ENCODE measurements at regions not wholly inside any gene's neighbourhood (a gene's known extent, or its start where the extent isn't known, plus 50 kb on each side); places are given as distances from the start of the nearest gene placed in this dataset.
"Not testable (repeated sequence)": the region's sequence is repeated elsewhere in the genome, so short reads cannot be mapped to it uniquely, and the experiment has no call there.

DNA sequence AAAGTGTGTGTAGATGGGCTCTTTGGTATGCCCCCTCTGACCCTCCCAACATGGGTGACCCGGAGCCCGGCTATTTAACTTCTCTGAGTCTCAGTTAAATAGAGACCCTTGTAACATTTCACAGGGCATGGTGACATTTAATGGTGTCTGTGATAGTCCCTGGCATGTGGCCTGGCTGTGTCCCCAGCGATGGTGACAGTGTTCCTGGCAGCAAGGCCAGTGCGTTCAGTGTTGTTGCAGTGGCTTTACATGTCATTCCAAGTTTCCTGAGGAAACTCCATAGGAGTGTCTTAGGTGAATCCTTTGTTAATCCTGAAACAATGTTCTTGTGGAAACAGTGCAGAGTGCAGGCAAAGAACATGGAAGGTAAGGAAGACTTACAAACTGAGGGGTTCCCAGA, 137.0 kb downstream of the RAMP3 start:
- Histone ChIP-seq H3K36me3 (no peaks in the 10 kb centered on the region), H3K9me3 (no peaks in the 10 kb centered on the region), H3K27me3 (peaks cover 0 to 7% (median 0%) of the 10 kb centered on the region in 4 donors), H3K27ac (no peak overlapping the region), H3K4me3 (no peak overlapping the region), H3K4me1 (no peaks in the 10 kb centered on the region)
- DNase-seq: no peak
- 77 to 82% methylated on average over 4 of the region's 4 CpGs for WGBS, 2 donors
- intact Hi-C loops (cut with DNase I): no loop called here
- TF ChIP-seq, protein P1, sequence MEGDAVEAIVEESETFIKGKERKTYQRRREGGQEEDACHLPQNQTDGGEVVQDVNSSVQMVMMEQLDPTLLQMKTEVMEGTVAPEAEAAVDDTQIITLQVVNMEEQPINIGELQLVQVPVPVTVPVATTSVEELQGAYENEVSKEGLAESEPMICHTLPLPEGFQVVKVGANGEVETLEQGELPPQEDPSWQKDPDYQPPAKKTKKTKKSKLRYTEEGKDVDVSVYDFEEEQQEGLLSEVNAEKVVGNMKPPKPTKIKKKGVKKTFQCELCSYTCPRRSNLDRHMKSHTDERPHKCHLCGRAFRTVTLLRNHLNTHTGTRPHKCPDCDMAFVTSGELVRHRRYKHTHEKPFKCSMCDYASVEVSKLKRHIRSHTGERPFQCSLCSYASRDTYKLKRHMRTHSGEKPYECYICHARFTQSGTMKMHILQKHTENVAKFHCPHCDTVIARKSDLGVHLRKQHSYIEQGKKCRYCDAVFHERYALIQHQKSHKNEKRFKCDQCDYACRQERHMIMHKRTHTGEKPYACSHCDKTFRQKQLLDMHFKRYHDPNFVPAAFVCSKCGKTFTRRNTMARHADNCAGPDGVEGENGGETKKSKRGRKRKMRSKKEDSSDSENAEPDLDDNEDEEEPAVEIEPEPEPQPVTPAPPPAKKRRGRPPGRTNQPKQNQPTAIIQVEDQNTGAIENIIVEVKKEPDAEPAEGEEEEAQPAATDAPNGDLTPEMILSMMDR (IDR thresholded peaks at IDR 0.05): no peak
- no peak for TF ChIP-seq POLR2A (IDR thresholded peaks at IDR 0.05)

DNA sequence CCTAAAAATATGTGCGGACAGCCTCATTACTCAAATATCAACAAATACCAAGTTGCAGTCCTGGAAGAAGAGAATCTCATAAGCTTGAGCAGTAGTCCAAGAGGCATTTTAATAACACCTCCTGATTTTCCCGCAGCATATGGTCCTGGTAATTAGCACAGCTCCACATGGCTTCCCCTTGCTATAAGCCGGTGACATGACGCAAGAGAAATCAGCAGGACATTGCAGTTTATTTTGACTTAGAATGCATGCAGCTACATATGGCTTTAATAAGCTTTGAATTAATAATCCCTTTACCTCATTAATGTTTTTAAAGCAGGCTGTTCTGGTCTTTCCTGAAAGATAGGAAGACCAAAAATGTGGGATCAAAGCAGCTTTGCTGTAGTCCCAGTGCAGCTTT, 137.6 kb downstream of the RAMP3 start:
- DNase-seq: no peak
- 82 to 83% methylated on average over 4 of the region's 4 CpGs for WGBS, 2 donors

DNA sequence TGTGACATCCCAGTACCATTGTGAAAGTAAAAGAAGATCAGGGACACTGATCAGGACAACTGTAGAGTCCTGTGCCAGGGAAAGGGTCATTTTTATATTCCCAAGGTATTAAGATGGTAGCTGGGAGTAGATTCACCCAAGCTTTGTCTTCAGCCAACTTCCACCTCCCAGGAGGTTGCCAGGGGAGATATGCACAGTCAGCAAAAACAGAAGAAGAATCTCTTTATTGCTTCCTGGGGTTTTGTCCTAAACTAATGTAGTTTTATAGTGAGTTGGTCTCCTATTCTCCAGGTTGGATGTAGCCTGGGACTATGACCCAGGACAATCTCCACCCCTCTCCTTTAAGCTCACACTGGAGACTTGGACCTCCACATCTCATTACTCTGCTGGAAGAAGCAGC, 139.2 kb downstream of the RAMP3 start:
- H3K4me3 ChIP-seq: no peak overlapping the region
- no peaks in the 10 kb centered on the region for H3K9me3 ChIP-seq
- no peak for DNase-seq
- no peaks in the 10 kb centered on the region for H3K4me1 ChIP-seq
- no peak overlapping the region for H3K27ac ChIP-seq
- H3K27me3 ChIP-seq: peaks cover 0 to 7% (median 0%) of the 10 kb centered on the region in 4 donors
- H3K36me3 ChIP-seq: no peaks in the 10 kb centered on the region
- TF ChIP-seq POLR2A (IDR thresholded peaks at IDR 0.05): no peak
- TF ChIP-seq, protein P1 (IDR thresholded peaks at IDR 0.05): no peak
- intact Hi-C loops (cut with DNase I): no loop called here

More for the DNA sequence above, 137.6 kb downstream of the RAMP3 start:
- peaks cover 0 to 7% (median 0%) of the 10 kb centered on the region in 4 donors for H3K27me3 ChIP-seq
- no peaks in the 10 kb centered on the region for H3K9me3 ChIP-seq
- TF ChIP-seq, protein P1 (IDR thresholded peaks at IDR 0.05): no peak
- no peak for TF ChIP-seq POLR2A (IDR thresholded peaks at IDR 0.05)
- no peaks in the 10 kb centered on the region for H3K4me1 ChIP-seq
- H3K4me3 ChIP-seq: no peak overlapping the region
- no peaks in the 10 kb centered on the region for H3K36me3 ChIP-seq
- intact Hi-C loops (cut with DNase I): no loop called here
- no peak overlapping the region for H3K27ac ChIP-seq

DNA sequence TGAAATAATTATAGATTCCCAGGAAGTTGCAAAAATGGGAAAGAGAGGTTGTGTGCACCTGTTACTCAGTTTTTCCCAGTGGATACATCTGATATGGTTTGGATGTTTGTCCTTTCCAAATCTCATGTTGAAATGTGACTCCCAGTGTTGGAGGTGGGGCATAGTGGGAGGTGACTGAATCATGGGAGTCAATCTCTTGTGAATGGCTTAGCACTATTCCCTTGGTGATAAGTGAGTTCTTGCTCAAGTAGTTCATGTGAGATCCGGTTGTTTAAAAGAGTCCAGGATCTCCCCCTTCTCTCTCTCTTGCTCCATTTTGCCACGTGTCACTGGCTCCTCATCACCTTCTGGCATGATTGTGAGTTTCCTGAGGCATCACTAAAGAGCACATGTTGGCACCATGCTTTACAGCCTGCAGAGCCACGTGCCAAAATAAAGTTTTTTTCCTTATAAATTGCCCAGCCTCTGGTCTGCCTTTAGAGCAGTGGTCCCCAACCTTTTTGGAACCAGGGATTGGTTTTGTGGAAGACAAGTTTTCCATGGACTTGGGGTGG, 149.2 kb downstream of the RAMP3 start:
- Histone ChIP-seq H3K27ac (no peak overlapping the region), H3K4me1 (no peaks in the 10 kb centered on the region), H3K27me3 (no peaks in the 10 kb centered on the region), H3K9me3 (peaks cover 0 to 12% (median 0%) of the 10 kb centered on the region in 3 donors), H3K36me3 (no peaks in the 10 kb centered on the region), H3K4me3 (no peak overlapping the region)
- TF ChIP-seq POLR2A (IDR thresholded peaks at IDR 0.05): no peak
- TF ChIP-seq, protein P1 (IDR thresholded peaks at IDR 0.05): no peak
- intact Hi-C loops (cut with DNase I): no loop called here
- WGBS, 2 donors: 60 to 83% methylated on average over 1 to 3 of the region's 3 CpGs
- DNase-seq: no peak

DNA sequence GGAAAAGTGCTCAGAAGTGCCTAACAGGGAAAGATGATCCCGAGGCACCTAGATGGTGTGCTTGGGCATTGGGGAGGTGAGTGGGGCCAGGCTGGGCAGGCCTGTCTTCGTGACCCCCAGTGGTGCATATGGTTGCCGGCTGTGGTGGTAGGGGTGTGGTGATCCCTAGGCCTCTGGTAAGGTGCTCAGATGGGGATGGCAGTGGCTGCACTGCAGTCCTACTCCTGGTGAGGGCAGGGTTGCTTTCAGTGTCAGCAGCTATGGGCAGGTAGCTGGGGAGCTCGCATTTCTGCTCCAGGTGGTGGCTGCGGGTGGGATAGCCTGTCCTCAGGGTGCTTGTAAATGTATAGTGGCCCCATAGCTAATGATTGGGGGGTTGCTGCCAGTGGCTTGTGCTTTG, 154.0 kb downstream of the RAMP3 start:
- 80% methylated on average over 3 of the region's 5 CpGs; no CpG with 5 or more reads in 1 of the 2 donors for WGBS, 2 donors
- Histone ChIP-seq H3K4me3 (no peak overlapping the region), H3K27me3 (peaks cover 0 to 4% (median 0%) of the 10 kb centered on the region in 4 donors), H3K9me3 (peaks cover 0 to 27% (median 0%) of the 10 kb centered on the region in 3 donors), H3K27ac (no peak overlapping the region), H3K36me3 (no peaks in the 10 kb centered on the region), H3K4me1 (no peaks in the 10 kb centered on the region)
- TF ChIP-seq, protein P1 (IDR thresholded peaks at IDR 0.05): no peak
- no peak for TF ChIP-seq POLR2A (IDR thresholded peaks at IDR 0.05)
- no peak for DNase-seq
- intact Hi-C loops (cut with DNase I): no loop called here

DNA sequence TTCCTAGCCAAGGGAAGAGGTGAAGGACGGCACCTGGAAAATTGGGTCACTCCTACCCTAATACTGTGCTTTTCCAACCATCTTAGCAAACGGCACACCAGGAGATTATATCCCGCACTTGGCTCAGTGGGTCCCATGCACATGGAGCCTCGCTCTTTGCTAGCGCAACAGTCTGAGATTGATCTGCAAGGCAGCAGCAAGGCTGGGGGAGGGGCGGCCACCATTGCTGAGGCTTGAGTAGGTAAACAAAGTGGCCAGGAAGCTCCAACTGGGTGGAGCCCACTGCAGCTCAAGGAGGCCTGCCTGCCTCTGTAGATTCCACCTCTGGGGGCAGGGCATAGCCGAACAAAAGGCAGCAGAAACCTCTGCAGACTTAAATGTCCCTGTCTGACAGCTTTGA, 157.9 kb downstream of the RAMP3 start:
- H3K4me3 ChIP-seq; intact Hi-C loops (cut with DNase I); H3K27me3 ChIP-seq; H3K4me1 ChIP-seq; DNase-seq; H3K36me3 ChIP-seq; H3K27ac ChIP-seq: not testable (repeated sequence)
- WGBS, 2 donors: 80 to 96% methylated on average over 3 to 4 of the region's 7 CpGs
- H3K9me3 ChIP-seq: peaks cover 0 to 27% (median 0%) of the 10 kb centered on the region in 3 donors

All from esophagus squamous epithelium (tissue), 5 donors.